ENCODE measurements at regions not wholly inside any gene's neighbourhood (a gene's known extent, or its start where the extent isn't known, plus 50 kb on each side); places are given as distances from the start of the nearest gene placed in this dataset.
A peak's percentile ranks its signal among the peaks of the same experiment; 100 is the strongest.

- H3K4me3 ChIP-seq (ENCODE audit: low read depth, low read length), result no peak overlapping the region
- TF ChIP-seq, protein P1, sequence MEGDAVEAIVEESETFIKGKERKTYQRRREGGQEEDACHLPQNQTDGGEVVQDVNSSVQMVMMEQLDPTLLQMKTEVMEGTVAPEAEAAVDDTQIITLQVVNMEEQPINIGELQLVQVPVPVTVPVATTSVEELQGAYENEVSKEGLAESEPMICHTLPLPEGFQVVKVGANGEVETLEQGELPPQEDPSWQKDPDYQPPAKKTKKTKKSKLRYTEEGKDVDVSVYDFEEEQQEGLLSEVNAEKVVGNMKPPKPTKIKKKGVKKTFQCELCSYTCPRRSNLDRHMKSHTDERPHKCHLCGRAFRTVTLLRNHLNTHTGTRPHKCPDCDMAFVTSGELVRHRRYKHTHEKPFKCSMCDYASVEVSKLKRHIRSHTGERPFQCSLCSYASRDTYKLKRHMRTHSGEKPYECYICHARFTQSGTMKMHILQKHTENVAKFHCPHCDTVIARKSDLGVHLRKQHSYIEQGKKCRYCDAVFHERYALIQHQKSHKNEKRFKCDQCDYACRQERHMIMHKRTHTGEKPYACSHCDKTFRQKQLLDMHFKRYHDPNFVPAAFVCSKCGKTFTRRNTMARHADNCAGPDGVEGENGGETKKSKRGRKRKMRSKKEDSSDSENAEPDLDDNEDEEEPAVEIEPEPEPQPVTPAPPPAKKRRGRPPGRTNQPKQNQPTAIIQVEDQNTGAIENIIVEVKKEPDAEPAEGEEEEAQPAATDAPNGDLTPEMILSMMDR (IDR thresholded peaks at IDR 0.05; ENCODE audit: insufficient read depth, low read depth, low read length), result no peak
- ChIA-PET CTCF (interaction anchor here (0.9 to 2.3 kb wide), 4 partner anchors 9 to 43 kb away, joined by 3 to 9 read pairs (median 5); no protein-coding TSS in a partner anchor), POLR2A (no interaction called here)
- no peaks in the 10 kb centered on the region for H3K36me3 ChIP-seq (ENCODE audit: control insufficient read depth, insufficient read depth, low read length)
- peaks cover 14% of the 10 kb centered on the region for H3K27me3 ChIP-seq (ENCODE audit: control insufficient read depth, insufficient read depth, low read length)
- no peak for DNase-seq (ENCODE audit: low read depth)
These were observed 57.4 kb downstream of the FAM241B start for GRCh38 chr10:69687426-69687825.

DNA sequence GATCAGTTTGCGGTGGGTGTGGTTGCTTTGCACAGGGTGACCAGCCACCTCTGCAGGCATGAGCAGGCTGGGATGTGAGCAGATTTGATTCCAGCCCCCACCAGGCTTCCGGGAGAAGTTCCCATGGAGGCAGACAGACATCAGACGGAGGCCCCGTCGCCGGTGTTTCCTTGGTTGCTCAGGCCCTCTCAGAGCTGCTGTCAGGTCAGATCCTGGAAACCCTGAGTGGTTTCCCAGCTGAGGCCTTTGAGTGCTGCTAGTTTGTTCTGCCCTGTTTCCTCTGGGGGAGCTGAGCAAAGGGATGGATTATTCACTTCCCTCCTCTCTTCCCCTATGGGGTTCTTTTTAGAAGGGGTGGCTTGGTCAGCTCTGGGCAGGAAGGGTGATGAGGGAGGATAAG, 62.2 kb downstream of the FAM241B start:
- no peak for DNase-seq (ENCODE audit: low read depth)
- POLR2A ChIA-PET, result no interaction called here
- TF ChIP-seq, protein P1 (IDR thresholded peaks at IDR 0.05; ENCODE audit: insufficient read depth, low read depth, low read length), result no peak
- Histone ChIP-seq H3K4me3 (ENCODE audit: low read depth, low read length) (no peak overlapping the region), H3K36me3 (ENCODE audit: control insufficient read depth, insufficient read depth, low read length) (no peaks in the 10 kb centered on the region), H3K27me3 (ENCODE audit: control insufficient read depth, insufficient read depth, low read length) (peaks cover 13% of the 10 kb centered on the region)
- CTCF ChIA-PET, result no interaction called here

DNA sequence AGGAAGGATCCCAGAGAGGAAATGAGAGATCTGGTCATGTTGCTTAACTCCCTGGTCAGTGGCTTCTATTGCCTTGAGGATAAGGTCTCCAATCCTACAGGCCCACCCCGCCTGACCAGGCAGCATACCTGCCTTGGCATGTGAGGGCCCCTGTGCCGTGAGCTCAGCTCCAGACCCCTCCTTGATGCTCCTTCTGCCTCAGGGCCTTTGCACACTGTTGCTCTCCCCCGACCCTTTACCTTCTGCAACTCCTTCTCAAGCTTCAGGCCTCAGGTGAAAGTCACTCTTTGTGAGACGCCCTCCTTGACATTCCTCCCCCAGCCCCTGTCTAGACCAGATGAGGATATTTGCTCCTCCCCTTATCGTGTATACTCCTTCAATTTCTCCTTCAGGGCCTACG, 62.8 kb downstream of the FAM241B start:
- no peak overlapping the region for H3K4me3 ChIP-seq (ENCODE audit: low read depth, low read length)
- ChIA-PET POLR2A (no interaction called here), CTCF (no interaction called here)
- peaks cover 17% of the 10 kb centered on the region for H3K27me3 ChIP-seq (ENCODE audit: control insufficient read depth, insufficient read depth, low read length)
- no peaks in the 10 kb centered on the region for H3K36me3 ChIP-seq (ENCODE audit: control insufficient read depth, insufficient read depth, low read length)
- DNase-seq (ENCODE audit: low read depth), result no peak
- TF ChIP-seq, protein P1 (IDR thresholded peaks at IDR 0.05; ENCODE audit: insufficient read depth, low read depth, low read length), result no peak

GRCh38 chr10:69693886-69694285, 63.8 kb downstream of the FAM241B start:
- no peak overlapping the region for H3K4me3 ChIP-seq (ENCODE audit: low read depth, low read length)
- peaks cover 15% of the 10 kb centered on the region for H3K27me3 ChIP-seq (ENCODE audit: control insufficient read depth, insufficient read depth, low read length)
- ChIA-PET POLR2A (no interaction called here), CTCF (no interaction called here)
- DNase-seq (ENCODE audit: low read depth), result no peak
- TF ChIP-seq, protein P1 (IDR thresholded peaks at IDR 0.05; ENCODE audit: insufficient read depth, low read depth, low read length), result no peak
- H3K36me3 ChIP-seq (ENCODE audit: control insufficient read depth, insufficient read depth, low read length), result no peaks in the 10 kb centered on the region

DNA sequence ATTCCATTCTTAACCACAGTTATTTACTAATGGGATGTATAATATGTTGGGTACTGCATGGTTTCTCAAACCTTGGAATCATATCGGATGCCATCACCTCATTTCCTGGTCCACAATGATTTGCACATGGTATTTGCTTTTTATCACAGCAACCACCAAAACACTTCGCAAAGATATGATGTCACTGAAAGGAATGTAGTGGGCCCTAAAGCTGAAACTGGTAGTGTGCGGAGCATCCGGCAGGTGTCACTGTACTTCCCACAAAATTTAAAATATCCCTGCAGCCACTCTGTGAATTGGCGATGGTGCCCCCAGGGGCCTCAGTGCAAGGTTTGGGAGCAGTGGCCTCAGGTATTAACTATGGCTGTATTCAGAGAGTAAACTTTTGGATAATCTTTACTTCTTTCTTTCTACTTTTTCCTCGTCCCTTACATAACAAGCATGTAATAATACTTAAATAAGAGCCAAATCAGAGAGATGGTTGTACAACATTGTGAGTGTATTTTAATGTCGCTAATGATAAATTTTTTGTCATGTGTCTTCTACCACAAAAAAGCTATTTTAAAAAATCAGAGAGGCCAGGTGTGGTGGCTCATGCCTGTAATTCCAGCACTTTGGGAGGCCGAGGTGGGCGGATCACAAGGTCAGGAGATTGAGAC, 66.2 kb downstream of the FAM241B start:
- CTCF ChIA-PET, result interaction anchor here (0.6 to 4.2 kb wide), 23 partner anchors 9 to 227 kb away, joined by 3 to 59 read pairs (median 3); no protein-coding TSS in a partner anchor
- TF ChIP-seq, protein P1 (IDR thresholded peaks at IDR 0.05; ENCODE audit: insufficient read depth, low read depth, low read length), result peak; percentile 76
- DNase-seq (ENCODE audit: low read depth), result peak; percentile 93
- POLR2A ChIA-PET, result no interaction called here
- no peak overlapping the region for H3K4me3 ChIP-seq (ENCODE audit: low read depth, low read length)
- no peaks in the 10 kb centered on the region for H3K36me3 ChIP-seq (ENCODE audit: control insufficient read depth, insufficient read depth, low read length)
- H3K27me3 ChIP-seq (ENCODE audit: control insufficient read depth, insufficient read depth, low read length), result peaks cover 15% of the 10 kb centered on the region
